ENCODE measurements at regions not wholly inside any gene's neighbourhood (a gene's known extent, or its start where the extent isn't known, plus 50 kb on each side); places are given as distances from the start of the nearest gene placed in this dataset.

DNA sequence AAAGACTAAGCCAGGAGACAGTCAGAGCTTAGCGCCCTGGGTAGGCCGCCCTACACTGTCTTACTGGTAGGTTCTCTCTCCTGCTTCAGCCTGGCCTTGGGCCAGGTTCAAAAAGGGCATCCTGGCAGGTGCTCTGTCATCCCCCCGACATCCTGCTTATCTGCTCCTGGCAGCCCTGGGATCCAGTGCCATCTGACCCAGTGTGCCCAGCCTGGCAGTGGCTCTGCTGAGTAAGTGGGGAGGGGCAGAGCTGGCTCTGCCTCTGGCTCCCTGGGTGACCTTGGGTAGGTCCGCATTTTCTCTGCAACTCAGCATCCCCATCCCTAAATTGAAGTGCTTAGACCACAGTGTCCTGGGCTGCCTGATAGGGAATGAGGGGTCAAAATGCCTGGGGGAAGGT lies 549.9 kb downstream of the PTPRU start:
- TF ChIP-seq, protein P1, sequence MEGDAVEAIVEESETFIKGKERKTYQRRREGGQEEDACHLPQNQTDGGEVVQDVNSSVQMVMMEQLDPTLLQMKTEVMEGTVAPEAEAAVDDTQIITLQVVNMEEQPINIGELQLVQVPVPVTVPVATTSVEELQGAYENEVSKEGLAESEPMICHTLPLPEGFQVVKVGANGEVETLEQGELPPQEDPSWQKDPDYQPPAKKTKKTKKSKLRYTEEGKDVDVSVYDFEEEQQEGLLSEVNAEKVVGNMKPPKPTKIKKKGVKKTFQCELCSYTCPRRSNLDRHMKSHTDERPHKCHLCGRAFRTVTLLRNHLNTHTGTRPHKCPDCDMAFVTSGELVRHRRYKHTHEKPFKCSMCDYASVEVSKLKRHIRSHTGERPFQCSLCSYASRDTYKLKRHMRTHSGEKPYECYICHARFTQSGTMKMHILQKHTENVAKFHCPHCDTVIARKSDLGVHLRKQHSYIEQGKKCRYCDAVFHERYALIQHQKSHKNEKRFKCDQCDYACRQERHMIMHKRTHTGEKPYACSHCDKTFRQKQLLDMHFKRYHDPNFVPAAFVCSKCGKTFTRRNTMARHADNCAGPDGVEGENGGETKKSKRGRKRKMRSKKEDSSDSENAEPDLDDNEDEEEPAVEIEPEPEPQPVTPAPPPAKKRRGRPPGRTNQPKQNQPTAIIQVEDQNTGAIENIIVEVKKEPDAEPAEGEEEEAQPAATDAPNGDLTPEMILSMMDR (IDR thresholded peaks at IDR 0.05; ENCODE audit: low read depth, low read length, poor library complexity, severe bottlenecking) = no peak
- no peak for TF ChIP-seq EZH2phosphoT487 (IDR thresholded peaks at IDR 0.05; ENCODE audit: borderline replicate concordance, low read length)
